Endothelial cell of umbilical vein (primary cell): ENCODE measurements at regions not wholly inside any gene's neighbourhood (a gene's known extent, or its start where the extent isn't known, plus 50 kb on each side); places are given as distances from the start of the nearest gene placed in this dataset.

Source experiments
- BruUV-seq: library from RNA; stranded (reverse); fragments of 400-500 nt; replicated peaks from 2 replicates; lab custom pipeline; 2021; lab: Mats Ljungman, UMichigan
- CTCF ChIA-PET: fragments of 300-600, 350-600 bp; sonication (Branson Sonifier 250); formaldehyde crosslinking; loops from one replicate; lab custom pipeline; 2021; ENCODE audit warnings: antibody characterized with exemption, inconsistent platforms; lab: Charles Lee
- POLR2A ChIA-PET: fragments of 300-600, 350-600 bp; sonication (Branson Sonifier 250); formaldehyde crosslinking; loops from one replicate; lab custom pipeline; 2021; ENCODE audit warnings: antibody characterized with exemption, inconsistent platforms; lab: Charles Lee
- DNase-seq: peaks from one replicate; pipeline ENCODE4 v3.0.0-alpha.2; 2011; ENCODE audit warnings: low read depth, low spot score
- FAIRE-seq: peaks from 2 replicates; lab custom pipeline; 2011; peaks lifted over from hg19 to GRCh38; lab: Jason Lieb, UNC
- H2AFZ ChIP-seq: 2 replicates; pipeline ENCODE4 v1.6.0; 2012; ENCODE audit warnings: low read depth, low read length, control low read depth, inconsistent platforms
- H3K27ac ChIP-seq: 2 replicates; pipeline ENCODE4 v1.5.1; 2011; ENCODE audit warnings: low read depth, mild to moderate bottlenecking, control low read depth, low read length, moderate library complexity; ENCODE audit not compliant: insufficient read depth
- H3K27me3 ChIP-seq, 2 experiments: 2 replicates each; pipeline versions ENCODE4 v1.6.0 to v1.6.1; 2011; ENCODE audit warnings: low read length in 2 of 2, mixed read lengths in 1 of 2; ENCODE audit not compliant: control insufficient read depth in 2 of 2, insufficient read depth in 2 of 2
- H3K36me3 ChIP-seq, 2 experiments: 2 replicates in 1 of 2; 3 replicates in 1 of 2; pipeline ENCODE4 v1.5.1; 2011; ENCODE audit warnings: low read length in 2 of 2, mild to moderate bottlenecking in 1 of 2, moderate library complexity in 1 of 2; ENCODE audit not compliant: control insufficient read depth in 2 of 2, insufficient read depth in 2 of 2; ENCODE audit errors: extremely low read depth in 1 of 2
- H3K4me1 ChIP-seq: 3 replicates; pipeline ENCODE4 v1.5.1; 2011; ENCODE audit warnings: mild to moderate bottlenecking, low read length; ENCODE audit not compliant: control insufficient read depth, insufficient read depth; ENCODE audit errors: extremely low read depth
- H3K4me2 ChIP-seq: 2 replicates; pipeline ENCODE4 v1.6.1; 2011; ENCODE audit warnings: low read length, control low read depth, mixed read lengths; ENCODE audit not compliant: insufficient read depth
- H3K4me3 ChIP-seq, 3 experiments: fragments of 200-600 bp in 1 of 3; sonication (generic), shearing (Covaris generic) in 1 of 3; replicated peaks in 1 of 3; 2 replicates each; pipeline ENCODE4 v1.5.1; 2011 to 2016; ENCODE audit warnings: control low read depth in 3 of 3, low read length in 3 of 3, mild to moderate bottlenecking in 2 of 3, inconsistent platforms in 1 of 3, low read depth in 1 of 3, moderate library complexity in 1 of 3; ENCODE audit not compliant: insufficient read depth in 1 of 3
- H3K79me2 ChIP-seq: 2 replicates; pipeline ENCODE4 v1.6.0; 2012; ENCODE audit warnings: low read length, inconsistent platforms; ENCODE audit not compliant: control insufficient read depth, insufficient read depth
- H3K9ac ChIP-seq: replicated peaks from 2 replicates; pipeline ENCODE3; 2011; ENCODE audit warnings: low read length, control low read depth; ENCODE audit not compliant: insufficient read depth; ENCODE audit errors: extremely low read depth
- H3K9me1 ChIP-seq: replicated peaks from 3 replicates; pipeline ENCODE4 v1.6.0; 2011; ENCODE audit warnings: mild to moderate bottlenecking, low read length; ENCODE audit not compliant: control insufficient read depth, insufficient read depth; ENCODE audit errors: extremely low read depth
- H3K9me3 ChIP-seq: replicated peaks from 2 replicates; pipeline ENCODE4 v1.5.1; 2012; ENCODE audit warnings: low read length, inconsistent platforms; ENCODE audit not compliant: control insufficient read depth, insufficient read depth
- H4K20me1 ChIP-seq: replicated peaks from 2 replicates; pipeline ENCODE3; 2011; ENCODE audit warnings: mild to moderate bottlenecking, low read length; ENCODE audit not compliant: control insufficient read depth, insufficient read depth; ENCODE audit errors: extremely low read depth
- CTCF ChIP-seq, 2 donors: IDR thresholded peaks; 1 replicate in 1 of 2; 2 replicates in 1 of 2; pipeline ENCODE4 v1.5.1; 2011; ENCODE audit warnings: low read length in 2 of 2, mild to moderate bottlenecking in 2 of 2, moderate library complexity in 2 of 2, control low read depth in 1 of 2, inconsistent platforms in 1 of 2, low read depth in 1 of 2; ENCODE audit not compliant: insufficient read depth in 1 of 2; ENCODE audit errors: extremely low read depth in 1 of 2
- EZH2 ChIP-seq: IDR thresholded peaks from 2 replicates; pipeline ENCODE4 v1.6.1; 2012; ENCODE audit warnings: borderline replicate concordance, low read depth, mild to moderate bottlenecking, moderate library complexity, low read length, inconsistent platforms; ENCODE audit not compliant: severe bottlenecking
- FOS ChIP-seq: IDR thresholded peaks from 2 replicates; pipeline ENCODE4 v1.6.1; 2011; ENCODE audit warnings: mild to moderate bottlenecking, low read length, moderate library complexity, borderline replicate concordance; ENCODE audit not compliant: insufficient read depth
- GATA2 ChIP-seq: IDR thresholded peaks from 2 replicates; pipeline ENCODE4 v1.7.0; 2011; ENCODE audit warnings: low read depth, mild to moderate bottlenecking, moderate library complexity, mixed read lengths, low read length; ENCODE audit not compliant: insufficient read length, insufficient read depth
- JUN ChIP-seq: IDR thresholded peaks from 2 replicates; pipeline ENCODE4 v1.6.1; 2011; ENCODE audit warnings: borderline replicate concordance, low read depth; ENCODE audit not compliant: insufficient read length, insufficient read depth
- MAX ChIP-seq: IDR thresholded peaks from 2 replicates; pipeline ENCODE4 v1.6.1; 2011; ENCODE audit not compliant: insufficient read depth, insufficient read length
- MYC ChIP-seq: IDR thresholded peaks from one replicate; pipeline ENCODE4 v1.6.1; 2011; ENCODE audit warnings: mild to moderate bottlenecking, low read depth, low read length
- POLR2A ChIP-seq: IDR thresholded peaks from 2 replicates; pipeline ENCODE4 v1.6.1; 2012; ENCODE audit warnings: low read depth, mild to moderate bottlenecking, control low read depth, low read length
- POLR2AphosphoS5 ChIP-seq: IDR thresholded peaks from 2 replicates; pipeline ENCODE4 v1.6.1; 2012; ENCODE audit warnings: low read depth, mild to moderate bottlenecking, control low read depth, low read length, moderate library complexity; ENCODE audit not compliant: insufficient read depth
- dilution Hi-C: fragments of 300-500 bp; cut with MboI; formaldehyde crosslinking; loops from one replicate; pipeline ENCODE4 v1.15.0; 2019; ENCODE audit warnings: low sequenced_read_pairs; ENCODE audit not compliant: extremely low pct_ligation_motif_present
- intact Hi-C: fragments of 100-400 bp; cut with micrococcal nuclease; formaldehyde crosslinking; loops from one replicate; pipeline ENCODE4 v1.10.0; 2022

DNA sequence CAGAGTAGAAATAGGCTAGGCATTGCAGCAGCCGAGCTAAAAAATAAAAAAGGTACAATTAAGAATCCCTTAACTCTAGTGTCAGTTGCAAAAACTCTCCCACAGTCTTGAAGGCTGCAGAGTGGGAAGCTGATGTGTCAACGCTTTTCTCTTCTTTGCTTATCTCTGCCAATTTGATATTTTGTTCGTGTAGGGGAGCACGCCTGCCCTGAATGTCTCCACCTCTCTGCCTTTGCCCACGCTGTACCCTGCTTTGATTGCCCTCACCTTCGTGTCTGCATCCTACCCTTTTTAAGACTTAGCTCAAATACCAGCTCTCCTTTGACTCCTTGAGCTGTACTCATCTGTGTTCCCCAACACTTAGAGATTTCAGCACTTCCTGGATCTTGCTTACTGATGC is 155.4 kb upstream of the CADPS start:
- Histone ChIP-seq H3K4me3 (no peak overlapping the region), H4K20me1 (no peaks in the 10 kb centered on the region), H3K27ac (no peak overlapping the region), H3K4me2 (no peak overlapping the region), H3K27me3 (no peaks in the 10 kb centered on the region), H3K9me3 (no peaks in the 10 kb centered on the region), H3K9me1 (no peaks in the 10 kb centered on the region), H3K9ac (no peak overlapping the region), H2AFZ (no peak overlapping the region), H3K36me3 (no peaks in the 10 kb centered on the region), H3K4me1 (no peaks in the 10 kb centered on the region), H3K79me2 (no peaks in the 10 kb centered on the region)
- DNase-seq, result no peak
- intact Hi-C loops, result no loop called here
- no peak for TF ChIP-seq CTCF (IDR thresholded peaks at IDR 0.05; ENCODE audit: extremely low read depth in 1 of 2, insufficient read depth in 1 of 2, low read depth in 1 of 2, low read length in 2 of 2)
- TF ChIP-seq MAX, result no peak
- no peak for TF ChIP-seq FOS
- no peak for TF ChIP-seq JUN
- TF ChIP-seq GATA2, result no peak
- TF ChIP-seq MYC, result no peak
- TF ChIP-seq POLR2AphosphoS5, result no peak
- no peak for TF ChIP-seq EZH2
- no peak for TF ChIP-seq POLR2A
- BruUV-seq, result no TSS peak
- POLR2A ChIA-PET, result no interaction called here
- CTCF ChIA-PET, result no interaction called here
- FAIRE-seq, result no peak
- dilution Hi-C loops, result no loop called here
